GM21447 (cell line): ENCODE measurements at regions not wholly inside any gene's neighbourhood (a gene's known extent, or its start where the extent isn't known, plus 50 kb on each side); places are given as distances from the start of the nearest gene placed in this dataset.
"Not testable (repeated sequence)": the region's sequence is repeated elsewhere in the genome, so short reads cannot be mapped to it uniquely, and the experiment has no call there.

ENCODE experiments used
- ATAC-seq: cut with Tn5 transposase; IDR thresholded peaks from one replicate; pipeline ENCODE4 v1.9.1; 2021; ENCODE audit not compliant: unreplicated experiment

DNA sequence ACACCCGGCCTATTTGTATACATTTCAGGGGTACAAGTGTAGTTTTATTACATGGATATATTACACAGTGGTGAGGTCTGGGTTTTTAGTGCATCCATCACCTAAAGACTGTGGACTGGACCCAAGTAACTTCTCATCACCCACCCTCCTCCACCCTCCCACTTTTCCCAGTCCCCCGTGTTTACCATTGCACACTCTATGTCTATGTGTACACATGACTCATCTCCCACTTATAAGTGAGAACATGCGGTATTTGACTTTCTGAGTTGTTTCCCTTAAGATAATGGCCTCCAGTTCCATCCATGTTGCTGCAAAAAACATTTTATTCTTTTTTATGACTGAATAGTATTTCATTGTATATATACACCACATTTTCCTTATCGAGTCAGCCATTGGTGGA, 98.9 kb upstream of the WAC start:
- no peak for ATAC-seq

DNA sequence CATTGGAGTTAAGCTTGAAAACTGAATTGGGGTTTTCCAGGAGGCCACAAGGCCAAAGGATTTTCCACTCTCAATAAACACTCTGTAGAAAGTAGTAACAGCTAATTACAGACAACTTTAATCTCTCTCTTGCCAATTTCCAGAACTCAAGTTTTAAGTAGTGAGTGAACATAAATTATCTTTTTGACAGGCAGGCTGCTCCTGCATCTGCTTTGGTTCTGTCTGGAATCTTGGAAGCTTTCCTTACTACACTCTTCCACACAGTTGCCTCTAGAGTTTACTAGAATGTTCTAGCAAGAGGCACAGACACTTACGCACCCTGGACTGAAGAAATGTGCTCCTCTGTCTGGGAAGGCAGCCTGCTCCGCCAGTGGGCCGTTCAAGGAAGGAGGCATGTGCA, 90.5 kb upstream of the WAC start:
- ATAC-seq = no peak

DNA sequence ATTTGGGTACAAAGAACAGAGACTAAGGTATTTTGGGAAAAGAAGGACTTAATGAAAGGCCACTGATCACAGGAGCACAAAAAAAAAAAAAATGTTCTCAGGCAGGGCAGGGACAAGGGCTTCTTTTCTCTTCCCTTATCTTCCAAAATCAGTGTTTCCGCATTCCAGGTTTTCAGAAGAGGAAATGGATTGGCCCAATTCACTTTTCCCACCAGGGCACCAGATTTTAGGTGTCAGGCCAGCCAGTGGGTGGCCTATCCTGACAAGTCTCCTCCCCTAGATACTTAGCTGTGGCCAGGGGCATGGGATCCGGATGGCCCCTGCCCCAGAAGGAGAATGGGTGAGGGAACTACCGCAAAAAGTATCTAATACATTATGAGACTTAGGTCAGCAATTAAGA, 88.9 kb upstream of the WAC start:
- no peak for ATAC-seq

DNA sequence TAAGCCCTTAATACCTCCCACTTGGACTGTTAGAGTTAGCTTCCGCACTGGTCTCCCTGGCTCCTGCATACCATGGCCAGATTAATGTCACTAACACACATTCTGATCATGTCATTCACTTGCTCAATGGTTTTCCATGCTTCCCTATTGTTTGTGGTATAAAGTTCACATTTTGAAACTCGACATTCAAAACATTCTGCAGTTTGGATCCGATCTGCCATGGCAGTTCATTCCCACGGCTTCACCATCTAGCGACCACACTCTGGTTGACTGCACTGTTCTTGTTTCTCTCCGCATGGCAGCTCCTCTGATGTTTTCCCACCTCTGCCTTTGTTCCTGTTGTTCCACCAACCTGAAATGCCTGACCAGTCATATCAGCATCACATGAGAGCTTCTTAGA, 87.4 kb upstream of the WAC start:
- ATAC-seq = no peak

DNA sequence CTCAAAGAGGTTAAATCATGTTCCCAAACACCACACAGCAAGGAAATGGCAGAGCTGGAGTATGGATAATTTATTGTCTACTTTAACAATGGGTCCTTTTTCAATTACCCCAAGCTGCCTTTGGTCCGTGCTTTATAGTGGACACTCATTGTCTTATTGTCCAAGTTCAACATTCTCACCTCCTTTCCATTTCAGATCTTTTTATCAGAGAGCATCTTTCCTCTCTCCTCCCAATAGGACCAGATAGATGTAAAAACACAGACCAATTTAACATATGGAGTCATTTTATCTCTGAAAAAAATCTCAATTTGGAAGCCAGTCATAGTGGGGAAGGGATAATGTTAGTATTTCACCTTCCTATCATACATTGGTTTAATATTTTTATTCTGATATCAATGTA, 83.5 kb upstream of the WAC start:
- ATAC-seq = no peak

DNA sequence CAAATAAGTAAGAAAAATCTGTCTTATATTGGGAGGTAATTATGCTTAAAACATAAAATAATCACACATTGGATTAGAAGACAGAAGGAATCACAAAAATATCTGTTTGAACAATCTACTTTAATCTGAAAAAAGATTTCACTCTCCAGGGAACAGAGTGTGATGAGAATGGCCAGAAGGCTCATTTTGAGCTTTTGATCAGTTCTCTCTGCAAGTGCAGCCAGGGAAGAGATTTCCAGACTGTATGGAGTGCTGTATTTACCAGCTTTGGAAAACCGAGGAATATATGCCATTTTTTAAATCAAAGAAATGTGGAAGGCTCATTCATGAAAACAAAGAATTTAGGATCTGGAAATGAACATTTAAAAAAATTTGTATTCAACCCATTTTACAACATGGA, 83.0 kb upstream of the WAC start:
- no peak for ATAC-seq

DNA sequence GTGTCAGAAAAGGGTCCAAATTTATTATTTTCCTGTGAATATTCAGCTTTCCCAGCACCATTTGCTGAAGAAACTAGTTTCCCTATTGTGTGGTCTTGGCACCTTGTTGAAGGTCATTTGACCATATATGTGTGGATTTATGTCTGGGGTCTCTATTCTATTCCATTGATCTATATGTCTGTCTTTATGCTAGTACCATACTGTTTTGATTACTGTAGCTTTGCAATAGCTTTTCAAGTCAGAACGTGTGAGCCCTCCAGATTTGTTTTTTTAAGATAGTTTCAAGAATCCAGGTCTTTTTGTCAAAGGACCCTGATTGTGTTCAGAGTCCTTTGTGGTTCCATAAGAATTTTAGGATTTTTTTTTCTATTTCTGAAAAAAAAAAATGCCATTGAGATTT, 79.0 kb upstream of the WAC start:
- ATAC-seq = no peak

DNA sequence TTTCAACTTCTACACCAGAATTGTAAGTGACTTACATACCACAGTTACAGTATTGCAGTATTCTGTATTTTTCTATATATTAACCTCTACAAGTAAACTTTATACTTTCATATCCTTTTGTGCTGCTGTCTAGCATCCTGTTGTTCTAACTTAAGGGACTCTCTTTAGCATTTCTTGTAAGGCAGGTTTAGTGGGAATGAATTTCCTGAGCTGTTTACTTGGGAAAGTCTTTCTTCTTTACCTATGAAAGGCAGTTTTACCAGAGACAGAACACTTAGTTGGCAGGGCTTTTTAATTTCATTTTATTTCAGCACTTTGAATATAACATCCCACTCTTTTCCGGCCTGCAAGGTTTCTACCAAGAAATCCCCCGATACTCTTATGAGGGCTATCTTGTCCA, 75.8 kb upstream of the WAC start:
- no peak for ATAC-seq

DNA sequence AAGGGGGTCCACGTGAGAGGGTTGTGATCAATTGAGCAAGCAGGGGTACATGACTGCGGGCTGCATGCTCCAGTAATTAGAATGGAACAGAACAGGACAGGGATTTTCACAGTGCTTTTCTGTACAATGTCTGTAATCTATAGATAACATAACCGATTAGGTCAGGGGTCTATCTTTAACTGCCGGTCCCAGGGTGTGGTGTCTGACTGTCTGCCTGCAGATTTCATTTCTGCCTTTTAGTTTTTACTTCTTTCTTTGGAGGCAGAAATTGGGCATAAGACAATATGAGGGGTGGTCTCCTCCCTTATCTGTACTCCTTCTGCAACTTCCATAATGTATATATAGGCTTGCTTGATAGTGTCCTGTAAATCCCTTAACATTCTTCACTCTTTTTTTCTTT, 75.0 kb upstream of the WAC start:
- not testable (repeated sequence) for ATAC-seq

DNA sequence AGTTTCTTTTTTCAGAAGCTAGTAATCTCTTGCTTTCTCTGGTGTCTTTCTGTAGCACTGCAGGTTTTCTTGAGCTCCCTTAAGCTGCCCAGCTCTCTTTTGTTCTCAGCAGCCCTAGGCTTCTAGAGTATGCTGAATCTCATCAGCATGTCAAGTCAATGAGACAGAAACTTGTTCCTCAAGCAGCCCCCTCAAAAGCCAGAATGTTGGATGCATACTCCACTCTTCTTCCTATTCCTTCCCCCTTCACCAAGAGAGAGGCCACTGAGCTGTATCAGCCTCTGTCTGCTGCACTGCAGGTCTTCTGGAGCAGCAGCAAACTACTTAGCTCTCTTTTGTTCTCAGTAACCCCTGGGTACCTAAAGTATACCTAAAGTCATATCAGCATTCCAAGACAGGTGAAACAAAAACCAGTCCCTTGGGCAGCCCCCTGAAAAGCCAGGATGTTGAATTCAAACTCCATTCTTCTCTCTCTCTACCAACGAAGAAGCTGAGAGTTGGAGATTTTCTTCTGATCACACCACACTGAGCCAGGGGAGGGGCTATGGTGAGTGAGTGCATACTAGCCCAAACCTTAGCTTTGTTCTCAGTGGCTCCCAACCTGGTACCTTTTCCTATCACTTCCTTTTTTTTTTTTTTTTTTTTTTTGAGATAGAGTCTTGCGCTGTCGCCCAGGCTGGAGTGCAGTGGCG, 73.3 kb upstream of the WAC start:
- ATAC-seq = no peak

DNA sequence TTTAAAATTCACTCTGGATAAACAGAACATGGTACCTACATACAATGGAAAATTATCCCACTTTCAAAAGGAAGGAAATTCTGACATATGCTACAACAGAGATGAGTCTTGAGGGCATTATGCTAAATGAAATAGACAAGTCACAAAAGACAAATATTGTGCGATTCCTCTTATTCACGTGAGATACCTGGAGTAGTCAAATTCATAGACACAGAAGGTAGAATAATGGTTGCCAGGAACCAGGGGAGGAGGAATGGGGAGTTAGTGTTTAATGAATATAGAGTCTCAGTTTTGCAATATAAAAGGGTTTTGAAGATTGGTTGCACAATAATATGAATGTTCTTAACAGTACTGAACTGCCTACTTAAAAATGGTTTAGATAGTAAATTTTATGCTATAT, 69.8 kb upstream of the WAC start:
- ATAC-seq = no peak

DNA sequence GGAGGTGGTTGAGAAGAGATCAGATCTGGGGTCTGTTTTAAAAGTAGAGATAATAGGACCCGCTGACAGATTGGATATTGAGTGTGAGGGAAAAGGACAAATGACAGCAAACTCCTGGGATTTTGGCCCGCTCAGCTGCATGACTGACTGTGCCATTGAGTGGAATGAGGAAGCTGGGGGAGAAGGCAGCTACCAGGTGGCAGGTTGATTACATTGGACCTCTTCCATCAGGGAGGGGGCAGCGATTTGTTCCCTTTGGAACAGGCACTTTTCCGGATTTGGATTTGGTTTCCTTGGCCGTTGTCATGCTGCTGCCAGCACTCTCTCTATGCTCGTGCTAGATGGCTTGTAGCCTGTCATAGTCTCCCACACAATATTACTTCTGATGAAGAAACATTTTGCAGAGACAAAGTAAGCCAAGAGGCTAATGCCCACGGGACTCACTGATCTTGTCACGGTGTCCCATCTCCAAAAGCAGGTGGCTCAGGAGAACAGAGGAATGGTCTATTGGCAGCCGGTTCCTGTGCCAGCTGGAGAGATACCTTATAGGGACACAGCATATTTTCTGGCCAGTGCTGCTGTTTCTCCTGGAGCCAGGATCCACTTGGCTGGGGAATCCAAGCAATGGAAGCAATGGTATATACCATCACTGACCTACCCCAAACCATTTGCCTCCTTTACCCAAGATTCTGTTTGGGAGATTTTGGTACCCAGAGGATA, 69.1 kb upstream of the WAC start:
- ATAC-seq = no peak

DNA sequence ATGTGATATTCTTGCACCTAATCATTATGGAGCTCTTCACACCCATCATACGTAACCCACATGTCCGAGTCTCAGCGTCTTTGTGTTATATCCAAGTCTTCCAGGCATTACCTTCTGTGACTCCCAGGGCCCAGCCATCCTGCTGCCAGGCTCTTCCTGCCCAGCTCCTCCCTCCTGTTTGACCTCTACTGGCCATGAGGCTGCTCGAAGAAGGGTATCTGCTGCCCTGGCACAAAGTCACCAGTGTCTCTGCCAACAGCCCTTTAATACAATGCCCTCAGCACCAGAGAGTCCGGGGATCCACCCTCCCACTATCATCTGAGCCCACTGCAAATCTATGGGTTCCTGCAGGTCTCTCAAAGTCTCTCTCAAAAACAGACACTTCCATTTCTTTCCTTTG, 65.3 kb upstream of the WAC start:
- no peak for ATAC-seq

DNA sequence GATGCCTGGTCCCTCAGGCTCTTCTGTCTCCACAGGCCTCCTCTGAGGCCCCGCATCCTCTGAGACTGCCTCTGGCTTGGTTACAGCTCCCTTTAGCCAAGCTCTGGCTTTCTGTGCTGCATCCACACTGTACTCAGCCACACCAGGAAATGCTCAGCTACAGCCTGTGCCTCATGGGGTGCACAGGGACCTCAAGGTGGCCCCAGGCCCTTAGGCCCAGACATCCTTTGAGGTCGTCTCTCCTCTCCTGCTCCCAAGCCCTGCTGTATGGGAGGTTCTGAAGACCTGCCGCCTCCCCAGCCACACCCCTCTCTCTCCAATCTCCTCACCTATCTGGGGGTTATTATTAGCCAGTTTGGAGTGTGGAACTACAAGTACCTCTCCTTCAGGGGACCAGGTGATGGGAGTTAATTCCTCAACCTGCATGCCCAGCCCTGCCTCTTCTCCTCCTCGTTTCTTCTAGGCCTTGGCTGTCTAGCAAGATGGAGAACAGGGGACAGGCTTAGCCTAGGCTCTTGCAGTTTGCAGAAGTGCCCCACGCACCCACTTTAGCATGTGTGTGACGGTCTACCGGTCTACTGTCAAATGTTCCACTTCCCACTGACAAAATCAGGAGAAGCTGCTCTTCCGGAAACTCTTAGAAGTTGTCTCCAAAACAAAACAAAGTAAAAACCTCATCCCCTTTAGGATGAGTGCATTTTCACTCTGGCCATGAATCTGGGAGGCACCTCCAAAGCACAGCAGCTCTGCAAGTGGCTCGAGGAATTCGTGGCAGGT, 64.0 kb upstream of the WAC start:
- no peak for ATAC-seq

DNA sequence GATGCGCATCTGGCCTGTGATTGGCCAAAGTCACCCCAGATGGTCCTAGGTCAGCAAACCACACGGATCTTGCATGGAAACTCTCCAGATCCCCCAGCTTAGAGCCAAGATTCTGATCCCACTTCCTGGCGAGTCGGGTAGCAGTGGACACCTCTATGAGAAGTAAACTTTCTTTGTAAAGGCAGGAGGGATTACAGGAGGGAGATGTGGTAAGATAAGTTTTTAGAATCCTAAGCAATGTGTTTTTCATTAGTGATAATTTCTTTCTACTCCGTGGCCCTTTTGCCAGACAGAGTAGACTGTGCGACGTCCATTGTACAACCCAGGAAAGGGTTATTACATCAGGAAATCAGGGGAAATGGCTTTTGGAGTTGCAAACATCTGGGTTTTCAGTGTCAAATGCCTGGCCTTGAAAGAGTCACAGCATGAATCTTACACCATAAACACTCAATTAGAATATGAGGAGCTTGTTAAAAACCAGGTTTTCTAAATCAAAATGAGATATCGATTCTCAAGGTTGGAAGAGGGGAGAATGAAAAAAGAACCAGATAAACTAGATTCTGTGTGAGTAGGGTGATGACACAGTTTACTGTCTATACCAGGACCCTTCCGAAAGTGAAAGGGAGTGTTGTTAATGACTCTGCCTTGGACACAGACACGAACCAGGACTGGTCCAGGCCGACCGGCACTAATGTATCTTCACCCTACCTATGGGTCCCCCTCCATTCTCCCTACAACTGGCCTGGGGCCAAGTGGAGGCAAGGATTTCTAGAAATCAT, 61.9 kb upstream of the WAC start:
- ATAC-seq = no peak

DNA sequence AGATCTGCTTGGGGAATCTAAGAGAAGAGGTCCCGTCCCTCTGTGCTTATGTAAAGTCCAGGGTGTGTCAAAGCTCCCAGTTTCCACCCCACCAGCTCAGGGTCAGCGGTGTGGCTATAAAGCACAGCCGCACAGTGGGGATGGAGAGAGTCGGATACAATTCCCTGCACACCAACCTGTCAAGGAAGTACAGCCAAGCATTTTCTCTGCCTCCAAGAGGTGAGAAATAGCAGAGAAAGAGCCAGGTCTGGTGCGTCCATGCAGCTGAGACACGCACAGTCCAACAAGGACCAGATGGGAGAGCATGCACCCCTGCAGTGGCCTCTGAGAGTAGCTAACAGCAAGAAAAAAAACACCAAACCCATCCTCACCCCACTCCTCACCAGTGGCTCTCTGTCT, 61.3 kb upstream of the WAC start:
- no peak for ATAC-seq

DNA sequence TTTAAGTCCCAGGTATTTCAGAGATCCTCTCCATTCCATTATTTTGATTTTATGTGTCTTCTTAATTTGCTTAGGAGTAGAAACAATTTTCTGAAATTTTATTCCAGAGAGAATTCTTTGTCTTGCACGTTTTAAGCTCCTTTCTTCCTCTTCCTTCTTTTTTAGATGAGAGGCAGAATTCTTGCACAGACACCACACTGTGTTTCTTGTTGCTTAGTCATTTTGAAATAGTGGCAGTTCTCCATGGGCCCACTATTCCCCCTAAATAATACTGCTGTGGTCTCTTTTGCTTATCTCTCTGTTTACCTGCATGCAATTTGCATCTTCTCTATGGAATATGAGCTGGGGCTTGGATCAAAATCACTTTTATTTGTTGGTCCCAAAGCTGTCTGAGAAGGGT, 54.3 kb upstream of the WAC start:
- ATAC-seq = no peak

DNA sequence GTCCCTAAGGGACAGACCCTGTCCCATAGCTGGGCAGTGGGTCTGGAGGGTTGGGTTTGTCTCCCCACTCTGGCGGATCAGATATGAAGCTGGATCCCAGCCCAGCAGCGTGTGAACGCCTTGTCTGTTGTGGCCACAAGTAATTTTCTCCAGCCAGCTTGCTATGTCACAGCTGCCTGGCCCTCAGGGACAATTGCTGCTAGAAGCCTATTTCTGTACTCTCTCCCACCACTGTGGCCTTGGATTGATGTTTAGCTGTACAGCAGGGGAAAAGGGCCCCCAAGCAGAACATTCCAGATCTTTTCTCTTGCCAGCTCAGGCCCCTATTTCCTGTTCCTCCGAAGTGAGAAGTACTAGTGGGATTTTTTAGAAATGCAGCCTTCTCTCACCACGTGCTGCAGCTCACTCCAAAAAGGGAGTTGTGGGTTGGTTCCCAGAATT, 53.5 kb upstream of the WAC start:
- no peak for ATAC-seq

DNA sequence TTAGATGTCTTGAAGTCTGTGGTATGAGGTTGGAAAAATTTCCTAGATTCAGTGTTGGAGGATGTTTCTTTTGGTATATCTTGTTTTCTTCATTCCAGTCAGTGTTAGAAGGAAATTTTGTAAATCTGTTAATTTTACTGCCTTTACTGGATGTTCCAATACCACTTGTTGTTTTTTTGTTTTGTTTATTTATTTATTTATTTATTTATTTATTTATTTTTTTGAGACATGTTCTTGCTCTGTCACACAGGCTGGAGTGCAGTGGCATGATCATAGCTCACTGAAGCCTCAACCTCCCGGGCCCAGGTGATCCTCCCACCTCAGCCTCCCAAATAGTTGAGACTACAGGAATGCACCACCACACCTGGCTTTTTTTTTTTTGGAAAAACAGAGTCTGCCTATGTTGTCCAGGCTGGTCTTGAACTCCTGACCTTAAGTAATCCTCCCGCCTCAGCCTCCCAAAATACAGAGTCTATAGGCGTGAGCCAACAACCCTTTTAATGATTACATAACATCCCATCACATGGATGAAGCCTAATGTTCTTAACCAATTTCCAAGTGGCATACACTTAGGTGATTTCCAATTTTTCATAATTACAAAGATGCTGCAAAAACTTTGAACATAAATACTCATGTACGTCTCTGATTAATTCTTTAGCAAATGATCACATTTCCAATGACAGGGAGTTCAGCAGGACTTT, 52.8 kb upstream of the WAC start:
- ATAC-seq = no peak

DNA sequence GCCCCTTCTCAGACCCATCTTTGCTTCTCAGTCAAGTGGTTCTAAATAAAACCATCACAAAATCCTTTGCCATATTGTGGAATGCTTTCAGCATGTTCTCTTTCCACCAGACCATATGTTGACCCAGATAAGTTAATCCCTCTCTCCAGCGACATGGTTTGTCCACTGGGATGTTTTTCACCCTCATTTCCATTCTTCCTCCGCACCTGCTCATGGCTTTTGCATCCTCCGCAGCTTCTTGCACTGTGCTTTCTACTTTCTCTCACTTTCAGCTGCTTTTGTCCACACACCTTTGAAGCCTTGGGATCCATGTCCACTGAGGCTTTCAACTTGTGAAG, 52.3 kb upstream of the WAC start:
- ATAC-seq = no peak

DNA sequence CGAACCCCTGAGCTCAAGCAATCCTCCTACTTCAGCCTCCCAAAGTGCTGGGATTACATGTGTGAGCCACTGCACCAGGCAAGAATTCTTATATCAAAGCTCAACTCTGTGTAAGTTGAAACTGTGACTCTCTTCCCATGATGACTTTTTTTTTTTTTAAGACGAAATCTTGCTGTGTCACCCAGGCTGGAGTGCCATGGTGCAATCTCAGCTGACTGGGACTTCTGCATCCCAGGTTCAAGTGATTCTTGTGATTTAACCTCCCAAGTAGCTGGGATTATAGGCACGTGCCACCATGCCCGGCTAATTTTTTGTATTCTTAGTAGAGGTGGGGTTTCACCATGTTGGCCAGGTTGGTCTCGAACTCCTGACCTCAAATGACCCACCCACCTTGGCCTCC, 51.6 kb upstream of the WAC start:
- ATAC-seq = not testable (repeated sequence)
